GM18861 (cell line): ENCODE measurements at regions not wholly inside any gene's neighbourhood (a gene's known extent, or its start where the extent isn't known, plus 50 kb on each side); places are given as distances from the start of the nearest gene placed in this dataset.
"Not testable (repeated sequence)": the region's sequence is repeated elsewhere in the genome, so short reads cannot be mapped to it uniquely, and the experiment has no call there.

ENCODE experiments used
- ATAC-seq: cut with Tn5 transposase; IDR thresholded peaks from one replicate; pipeline ENCODE4 v1.9.1; 2021; ENCODE audit not compliant: unreplicated experiment

GRCh38 chr7:155395176-155395797 is 62.6 kb upstream of the EN2 start:
- ATAC-seq: no peak

GRCh38 chr7:155396661-155397060 is 61.3 kb upstream of the EN2 start:
- no peak for ATAC-seq

- not testable (repeated sequence) for ATAC-seq
Observed at GRCh38 chr7:155397758-155398714, 59.9 kb upstream of the EN2 start.

- ATAC-seq: no peak
Observed at GRCh38 chr7:155398944-155399343, 59.0 kb upstream of the EN2 start.

- no peak for ATAC-seq
Observed at GRCh38 chr7:155399577-155399976, 58.4 kb upstream of the EN2 start.

GRCh38 chr7:155401231-155401630 is 56.7 kb upstream of the EN2 start:
- no peak for ATAC-seq

- no peak for ATAC-seq
Observed at GRCh38 chr7:155401884-155402283, 56.0 kb upstream of the EN2 start.

GRCh38 chr7:155402941-155403340 is 55.0 kb upstream of the EN2 start:
- ATAC-seq: no peak

- ATAC-seq: no peak
Observed at GRCh38 chr7:155404976-155405375, 53.0 kb upstream of the EN2 start.

GRCh38 chr7:155405399-155406318 is 52.3 kb upstream of the EN2 start:
- ATAC-seq: no peak

- no peak for ATAC-seq
Observed at GRCh38 chr7:155407799-155408198, 50.1 kb upstream of the EN2 start.
